Calu3 (cell line): ENCODE measurements at regions not wholly inside any gene's neighbourhood (a gene's known extent, or its start where the extent isn't known, plus 50 kb on each side); places are given as distances from the start of the nearest gene placed in this dataset.
"Not testable (repeated sequence)": the region's sequence is repeated elsewhere in the genome, so short reads cannot be mapped to it uniquely, and the experiment has no call there.

Experiments
- BruUV-seq: library from RNA; stranded (reverse); fragments of 400-500 nt; replicated peaks from 2 replicates; lab custom pipeline; 2021; lab: Mats Ljungman, UMichigan
- CTCF ChIA-PET: fragments of 300-600 bp; sonication (Branson Sonifier 250); formaldehyde crosslinking; loops from one replicate; lab custom pipeline; 2022; ENCODE audit warnings: antibody characterized with exemption; lab: Charles Lee
- DNase-seq: peaks from one replicate; pipeline ENCODE4 v3.0.0; 2022
- H3K27ac Mint-ChIP-seq: one replicate; pipeline ENCODE4 v1.8.0; 2022; ENCODE audit warnings: mixed read lengths; ENCODE audit not compliant: unreplicated experiment
- H3K27me3 Mint-ChIP-seq: one replicate; pipeline ENCODE4 v1.8.0; 2022; ENCODE audit warnings: mixed read lengths; ENCODE audit not compliant: unreplicated experiment
- H3K36me3 Mint-ChIP-seq: one replicate; pipeline ENCODE4 v1.8.0; 2022; ENCODE audit warnings: mild to moderate bottlenecking, moderate library complexity, mixed read lengths; ENCODE audit not compliant: insufficient read depth, unreplicated experiment
- H3K4me1 Mint-ChIP-seq: one replicate; pipeline ENCODE4 v1.8.0; 2022; ENCODE audit warnings: mild to moderate bottlenecking, low read depth, mixed read lengths; ENCODE audit not compliant: unreplicated experiment
- H3K4me3 Mint-ChIP-seq: one replicate; pipeline ENCODE4 v1.8.0; 2022; ENCODE audit warnings: mild to moderate bottlenecking, low read depth, moderate library complexity, mixed read lengths; ENCODE audit not compliant: unreplicated experiment
- H3K9me3 Mint-ChIP-seq: one replicate; pipeline ENCODE4 v1.8.0; 2022; ENCODE audit warnings: low read depth, mixed read lengths; ENCODE audit not compliant: unreplicated experiment
- intact Hi-C: fragments of 100-400 bp; cut with micrococcal nuclease; formaldehyde crosslinking; loops from one replicate; pipeline ENCODE4 v1.10.0; 2022; ENCODE audit not compliant: unreplicated experiment
- TF ChIP-seq, protein P1 (sequence below): fragments of 200-600 bp; IDR thresholded peaks from one replicate; pipeline ENCODE4 v1.8.0; 2022; ENCODE audit warnings: antibody characterized with exemption; ENCODE audit not compliant: unreplicated experiment

DNA sequence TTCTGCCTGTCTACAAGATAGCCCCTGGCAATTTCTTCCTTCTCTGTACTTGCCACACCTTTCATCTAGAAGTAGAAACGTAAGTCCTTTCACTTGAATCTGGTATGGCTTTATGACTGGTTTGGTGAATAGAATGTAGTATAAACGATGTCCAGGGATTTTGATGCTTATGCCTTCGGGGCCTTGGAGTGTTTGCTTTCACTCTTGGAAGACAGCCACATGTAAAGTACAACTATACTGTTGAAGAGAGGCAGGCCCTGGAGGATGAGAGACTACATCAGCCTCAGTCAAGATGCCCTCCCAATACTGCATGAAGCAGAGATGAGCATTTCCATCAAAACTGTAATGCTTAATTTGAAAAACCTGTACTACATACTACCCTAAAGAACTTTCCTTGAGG lies 553.8 kb upstream of the C9orf72 start:
- DNase-seq: no peak
- Mint-ChIP-seq H3K4me3 (no peak overlapping the region), H3K27ac (no peak overlapping the region), H3K36me3 (no peaks in the 10 kb centered on the region), H3K4me1 (no peaks in the 10 kb centered on the region), H3K27me3 (no peaks in the 10 kb centered on the region), H3K9me3 (no peaks in the 10 kb centered on the region)
- no TSS peak for BruUV-seq
- TF ChIP-seq, protein P1, sequence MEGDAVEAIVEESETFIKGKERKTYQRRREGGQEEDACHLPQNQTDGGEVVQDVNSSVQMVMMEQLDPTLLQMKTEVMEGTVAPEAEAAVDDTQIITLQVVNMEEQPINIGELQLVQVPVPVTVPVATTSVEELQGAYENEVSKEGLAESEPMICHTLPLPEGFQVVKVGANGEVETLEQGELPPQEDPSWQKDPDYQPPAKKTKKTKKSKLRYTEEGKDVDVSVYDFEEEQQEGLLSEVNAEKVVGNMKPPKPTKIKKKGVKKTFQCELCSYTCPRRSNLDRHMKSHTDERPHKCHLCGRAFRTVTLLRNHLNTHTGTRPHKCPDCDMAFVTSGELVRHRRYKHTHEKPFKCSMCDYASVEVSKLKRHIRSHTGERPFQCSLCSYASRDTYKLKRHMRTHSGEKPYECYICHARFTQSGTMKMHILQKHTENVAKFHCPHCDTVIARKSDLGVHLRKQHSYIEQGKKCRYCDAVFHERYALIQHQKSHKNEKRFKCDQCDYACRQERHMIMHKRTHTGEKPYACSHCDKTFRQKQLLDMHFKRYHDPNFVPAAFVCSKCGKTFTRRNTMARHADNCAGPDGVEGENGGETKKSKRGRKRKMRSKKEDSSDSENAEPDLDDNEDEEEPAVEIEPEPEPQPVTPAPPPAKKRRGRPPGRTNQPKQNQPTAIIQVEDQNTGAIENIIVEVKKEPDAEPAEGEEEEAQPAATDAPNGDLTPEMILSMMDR: no peak
- intact Hi-C loops: no loop called here
- CTCF ChIA-PET: no interaction called here

- H3K27ac Mint-ChIP-seq: no peak overlapping the region
- TF ChIP-seq, protein P1: no peak
- H3K4me3 Mint-ChIP-seq: no peak overlapping the region
- no TSS peak for BruUV-seq
- no peaks in the 10 kb centered on the region for H3K27me3 Mint-ChIP-seq
- CTCF ChIA-PET: interaction anchor here (0.6 kb wide), 1 partner anchor 83 kb away, joined by 3 read pairs; no protein-coding TSS in a partner anchor
- no peak for DNase-seq
- intact Hi-C loops: no loop called here
- H3K36me3 Mint-ChIP-seq: no peaks in the 10 kb centered on the region
- no peaks in the 10 kb centered on the region for H3K9me3 Mint-ChIP-seq
- no peaks in the 10 kb centered on the region for H3K4me1 Mint-ChIP-seq
Observed at GRCh38 chr9:28134446-28134976, 561.2 kb upstream of the C9orf72 start.

DNA sequence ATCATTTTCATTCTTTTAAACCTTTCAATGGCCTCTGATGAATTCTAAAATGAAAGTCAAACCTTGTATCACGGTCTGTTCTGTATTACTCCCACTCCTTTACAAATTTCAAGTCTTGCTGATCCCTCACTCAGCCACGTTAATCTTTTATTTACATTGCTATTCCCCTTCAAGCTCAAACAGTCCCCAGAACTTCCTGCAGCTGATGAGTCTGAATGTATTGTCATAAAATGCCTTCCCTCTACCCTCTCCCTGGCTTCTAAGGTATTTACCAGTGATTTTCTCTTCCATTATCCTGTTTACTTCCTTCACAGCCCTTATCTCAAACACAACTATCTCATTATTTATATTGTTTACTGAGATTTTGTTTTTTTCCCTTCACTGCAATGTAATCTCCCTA lies 562.3 kb upstream of the C9orf72 start:
- intact Hi-C loops: no loop called here
- Mint-ChIP-seq H3K9me3 (no peaks in the 10 kb centered on the region), H3K27ac (no peak overlapping the region), H3K4me1 (no peaks in the 10 kb centered on the region), H3K36me3 (no peaks in the 10 kb centered on the region), H3K27me3 (peaks cover 8% of the 10 kb centered on the region), H3K4me3 (no peak overlapping the region)
- CTCF ChIA-PET: no interaction called here
- no peak for DNase-seq
- TF ChIP-seq, protein P1: no peak
- no TSS peak for BruUV-seq

DNA sequence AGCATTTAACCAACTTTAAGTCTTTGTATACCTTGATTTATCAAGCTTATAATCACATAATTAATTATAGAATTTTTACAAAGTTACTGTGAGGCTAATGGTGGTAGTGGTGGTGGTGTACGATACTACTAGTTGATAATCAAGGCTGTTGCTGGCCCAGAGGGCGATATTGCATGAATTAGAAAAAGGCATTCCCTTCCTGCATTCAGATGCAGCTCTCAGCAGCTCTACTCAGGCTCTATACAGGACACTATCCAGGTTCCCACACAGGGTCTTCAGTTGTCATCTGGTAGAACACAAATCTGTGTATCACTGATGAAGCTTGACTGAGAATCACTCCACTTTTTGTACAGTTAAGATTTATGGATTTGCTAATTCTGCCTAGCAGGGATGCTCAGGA lies 562.8 kb upstream of the C9orf72 start:
- no TSS peak for BruUV-seq
- Mint-ChIP-seq H3K27ac (no peak overlapping the region), H3K9me3 (no peaks in the 10 kb centered on the region)

DNA sequence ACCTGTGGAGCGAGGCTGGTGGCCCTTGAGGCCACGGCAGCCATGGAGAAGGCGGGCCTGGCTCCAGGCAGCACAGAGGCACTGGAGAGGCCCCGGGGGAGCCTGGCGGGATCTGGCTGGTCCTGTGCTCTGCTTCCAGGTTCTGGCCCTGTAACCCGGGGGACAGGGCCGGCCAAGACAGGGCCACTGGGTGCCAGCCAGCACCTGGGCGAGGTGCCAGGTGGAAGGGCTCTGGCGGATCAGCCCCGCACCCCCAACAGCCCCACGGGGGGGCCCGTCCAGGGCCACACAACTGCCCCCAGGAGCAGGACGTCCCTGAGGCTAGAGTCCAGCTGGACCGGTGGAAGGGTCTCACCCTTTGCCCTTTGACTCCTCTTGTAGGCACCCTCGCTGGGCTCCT lies 574.1 kb upstream of the C9orf72 start:
- H3K4me3 Mint-ChIP-seq, DNase-seq, H3K27ac Mint-ChIP-seq, H3K4me1 Mint-ChIP-seq, H3K36me3 Mint-ChIP-seq, BruUV-seq, H3K9me3 Mint-ChIP-seq, intact Hi-C loops, CTCF ChIA-PET: not testable (repeated sequence)
- peaks cover 14% of the 10 kb centered on the region for H3K27me3 Mint-ChIP-seq

More for the DNA sequence above, 562.8 kb upstream of the C9orf72 start:
- no peak overlapping the region for H3K4me3 Mint-ChIP-seq
- no peaks in the 10 kb centered on the region for H3K4me1 Mint-ChIP-seq
- intact Hi-C loops: no loop called here
- no peaks in the 10 kb centered on the region for H3K36me3 Mint-ChIP-seq
- TF ChIP-seq, protein P1: no peak
- no peak for DNase-seq
- peaks cover 8% of the 10 kb centered on the region for H3K27me3 Mint-ChIP-seq
- CTCF ChIA-PET: no interaction called here

DNA sequence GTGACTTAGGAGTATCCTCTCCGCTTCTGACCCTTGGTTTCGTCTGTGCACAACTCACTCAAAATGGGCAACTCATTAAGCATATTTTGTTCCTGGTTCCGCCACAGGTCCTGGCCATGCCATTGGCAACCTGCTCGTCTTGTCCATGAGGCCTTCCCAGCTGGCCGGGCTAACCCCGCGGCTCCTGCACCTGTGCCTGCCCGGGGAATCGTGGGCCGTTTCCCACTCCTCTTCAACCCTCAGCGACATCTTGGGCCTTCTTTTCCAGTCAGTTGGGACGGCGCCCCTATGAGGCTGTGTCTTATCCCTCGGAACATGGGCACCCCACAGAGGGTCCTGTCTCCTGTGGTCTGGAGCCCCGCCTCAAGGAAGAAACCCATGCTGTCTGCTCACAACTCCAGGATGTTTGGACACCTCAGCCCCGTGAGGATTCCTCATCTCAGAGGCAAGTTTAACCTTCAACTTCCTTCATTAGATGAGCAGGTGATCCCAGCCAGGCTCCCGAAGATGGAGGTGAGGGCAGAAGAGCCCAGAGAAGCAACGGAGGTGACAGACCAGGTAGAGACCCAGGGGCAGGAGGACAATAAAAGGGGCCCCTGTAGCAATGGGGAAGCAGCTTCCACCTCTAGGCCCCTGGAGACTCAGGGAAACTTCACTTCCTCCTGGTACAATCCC lies 574.8 kb upstream of the C9orf72 start:
- H3K4me1 Mint-ChIP-seq, H3K9me3 Mint-ChIP-seq, intact Hi-C loops, CTCF ChIA-PET, H3K36me3 Mint-ChIP-seq, DNase-seq, H3K4me3 Mint-ChIP-seq, BruUV-seq, H3K27ac Mint-ChIP-seq: not testable (repeated sequence)
- peaks cover 14% of the 10 kb centered on the region for H3K27me3 Mint-ChIP-seq

DNA sequence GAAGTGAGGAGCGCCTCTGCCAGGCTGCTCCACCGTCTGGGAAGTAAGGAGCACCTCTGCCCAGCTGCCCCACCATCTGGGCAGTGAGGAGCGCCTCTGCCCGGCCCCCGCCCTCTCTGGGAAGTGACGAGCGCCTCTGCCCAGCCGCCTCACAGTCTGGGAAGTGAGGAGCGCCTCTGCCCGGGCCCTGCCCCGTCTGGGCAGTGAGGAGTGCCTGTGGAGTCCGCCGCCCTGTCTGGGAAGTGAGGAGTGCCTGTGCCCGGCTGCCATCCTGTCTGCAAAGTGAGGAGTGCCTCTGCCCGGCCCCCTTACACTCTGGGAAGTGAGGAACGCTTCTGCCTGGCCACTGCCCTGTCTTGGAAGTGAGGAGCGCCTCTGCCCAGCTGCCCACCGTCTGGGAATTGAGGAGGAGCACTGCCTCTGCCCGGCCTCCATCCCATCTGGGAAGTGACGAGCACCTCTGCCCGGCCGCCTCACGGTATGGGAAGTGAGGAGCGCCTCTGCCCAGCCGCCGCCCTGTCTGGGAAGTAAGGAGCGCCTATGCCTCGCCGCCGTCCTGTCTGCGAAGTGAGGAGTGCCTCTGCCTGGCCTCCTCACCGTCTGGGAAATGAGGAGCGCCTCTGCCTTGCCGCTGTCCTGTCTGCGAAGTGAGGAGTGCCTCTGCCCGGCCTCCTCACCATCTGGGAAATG lies 576.2 kb upstream of the C9orf72 start:
- intact Hi-C loops, H3K27ac Mint-ChIP-seq, CTCF ChIA-PET, H3K9me3 Mint-ChIP-seq, DNase-seq, BruUV-seq, H3K36me3 Mint-ChIP-seq, H3K27me3 Mint-ChIP-seq, H3K4me1 Mint-ChIP-seq, H3K4me3 Mint-ChIP-seq: not testable (repeated sequence)
